SK-N-SH treated with all-trans-retinoic acid at 6 μM for 48 hours (cell line): ENCODE measurements at regions not wholly inside any gene's neighbourhood (a gene's known extent, or its start where the extent isn't known, plus 50 kb on each side); places are given as distances from the start of the nearest gene placed in this dataset.

ENCODE experiments used
- ATAC-seq: fragments of 200-7000 bp; cut with Tn5 transposase; 3 replicates; pipeline ENCODE4 v1.9.1; 2020; ENCODE audit warnings: mild to moderate bottlenecking, moderate library complexity
- ARNTL ChIP-seq: fragments of 450-650 bp; formaldehyde crosslinking; IDR thresholded peaks from 2 replicates; pipeline ENCODE4 v1.5.0; 2020; ENCODE audit warnings: low read depth, mild to moderate bottlenecking, moderate library complexity, borderline replicate concordance
- BACH2 ChIP-seq: fragments of 250-450 bp; sonication (Bioruptor Pico); IDR thresholded peaks from 2 replicates; pipeline ENCODE4 v1.9.0; 2021; ENCODE audit warnings: mild to moderate bottlenecking, borderline replicate concordance
- CREB5 ChIP-seq: fragments of 250-450 bp; sonication (Bioruptor Pico); IDR thresholded peaks from 2 replicates; pipeline ENCODE4 v1.5.1; 2020; ENCODE audit warnings: low read depth, mild to moderate bottlenecking, moderate library complexity
- CSDC2 ChIP-seq: fragments of 250-450 bp; sonication (Bioruptor Pico); IDR thresholded peaks from 2 replicates; pipeline ENCODE4 v1.5.0; 2020; ENCODE audit warnings: mild to moderate bottlenecking, moderate library complexity
- ESRRG ChIP-seq: fragments of 250-450 bp; sonication (Bioruptor Pico); IDR thresholded peaks from 2 replicates; pipeline ENCODE4 v1.6.1; 2021; ENCODE audit warnings: mild to moderate bottlenecking
- GLIS3 ChIP-seq: fragments of 250-450 bp; sonication (Bioruptor Pico); IDR thresholded peaks from 2 replicates; pipeline ENCODE4 v1.5.0; 2020; ENCODE audit warnings: mild to moderate bottlenecking, moderate library complexity
- ISL1 ChIP-seq: fragments of 250-450 bp; sonication (Bioruptor Pico); IDR thresholded peaks from 2 replicates; pipeline ENCODE4 v2.1.2; 2022; ENCODE audit warnings: mild to moderate bottlenecking, moderate library complexity
- OSR1 ChIP-seq: fragments of 250-450 bp; sonication (Bioruptor Pico); IDR thresholded peaks from 2 replicates; pipeline ENCODE4 v1.8.0; 2022; ENCODE audit warnings: moderate library complexity, mild to moderate bottlenecking, inconsistent platforms
- PATZ1 ChIP-seq: fragments of 250-450 bp; sonication (Bioruptor Pico); IDR thresholded peaks from 2 replicates; pipeline ENCODE4 v1.8.0; 2020; ENCODE audit warnings: mild to moderate bottlenecking, moderate library complexity, borderline replicate concordance
- POU6F1 ChIP-seq: fragments of 250-450 bp; sonication (Bioruptor Pico); IDR thresholded peaks from 2 replicates; pipeline ENCODE4 v1.8.0; 2021; ENCODE audit warnings: low read depth, mild to moderate bottlenecking, moderate library complexity, borderline replicate concordance
- PPARA ChIP-seq: fragments of 250-450 bp; sonication (Bioruptor Pico); IDR thresholded peaks from 2 replicates; pipeline ENCODE4 v1.5.0; 2020; ENCODE audit warnings: mild to moderate bottlenecking, borderline replicate concordance
- RARB ChIP-seq: fragments of 250-450 bp; sonication (Bioruptor Pico); IDR thresholded peaks from 2 replicates; pipeline ENCODE4 v1.8.0; 2021; ENCODE audit warnings: mild to moderate bottlenecking, moderate library complexity
- SNAI2 ChIP-seq: fragments of 250-450 bp; sonication (Bioruptor Pico); IDR thresholded peaks from 2 replicates; pipeline ENCODE4 v1.5.0; 2020; ENCODE audit warnings: mild to moderate bottlenecking, moderate library complexity
- TCF4 ChIP-seq: fragments of 250-450 bp; sonication (Bioruptor Pico); IDR thresholded peaks from 2 replicates; pipeline ENCODE4 v1.8.0; 2021; ENCODE audit warnings: mild to moderate bottlenecking, moderate library complexity, borderline replicate concordance
- TOX ChIP-seq: fragments of 250-450 bp; sonication (Bioruptor Pico); IDR thresholded peaks from 2 replicates; pipeline ENCODE4 v1.8.0; 2021; ENCODE audit warnings: mild to moderate bottlenecking, moderate library complexity, borderline replicate concordance
- TSHZ2 ChIP-seq: fragments of 250-450 bp; sonication (Bioruptor Pico); IDR thresholded peaks from 2 replicates; pipeline ENCODE4 v1.5.0; 2020; ENCODE audit warnings: mild to moderate bottlenecking, moderate library complexity
- ZFP3 ChIP-seq: fragments of 250-450 bp; sonication (Bioruptor Pico); IDR thresholded peaks from 2 replicates; pipeline ENCODE4 v1.5.0; 2020; ENCODE audit warnings: mild to moderate bottlenecking, moderate library complexity
- ZFP30 ChIP-seq: fragments of 450-650 bp; formaldehyde crosslinking; IDR thresholded peaks from 2 replicates; pipeline ENCODE4 v1.5.0; 2022; ENCODE audit warnings: mild to moderate bottlenecking, moderate library complexity
- ZNF565 ChIP-seq: fragments of 450-650 bp; formaldehyde crosslinking; conservative IDR thresholded peaks from 2 replicates; pipeline ENCODE4 v1.5.0; 2020; ENCODE audit warnings: low read depth, mild to moderate bottlenecking, moderate library complexity
- ZNF70 ChIP-seq: fragments of 450-650 bp; formaldehyde crosslinking; IDR thresholded peaks from 2 replicates; pipeline ENCODE4 v1.5.0; 2020; ENCODE audit warnings: mild to moderate bottlenecking, moderate library complexity
- ZNF8 ChIP-seq: fragments of 450-650 bp; formaldehyde crosslinking; IDR thresholded peaks from 2 replicates; pipeline ENCODE4 v1.5.0; 2020; ENCODE audit warnings: mild to moderate bottlenecking, moderate library complexity

GRCh38 chr12:86597431-86597830, 341.2 kb upstream of the MGAT4C start (continued):
- TF ChIP-seq PATZ1 (no peak), ESRRG (CRISPR knock-in tag) (no peak), ZNF70 (CRISPR knock-in tag) (no peak), SNAI2 (no peak), ZNF565 (CRISPR knock-in tag) (no peak), ZFP3 (CRISPR knock-in tag) (no peak), CSDC2 (CRISPR knock-in tag) (no peak), ARNTL (CRISPR knock-in tag) (no peak), CREB5 (CRISPR knock-in tag) (no peak), OSR1 (CRISPR knock-in tag) (no peak), ZFP30 (CRISPR knock-in tag) (no peak)

GRCh38 chr12:86590296-86590695, 334.1 kb upstream of the MGAT4C start:
- no peak for TF ChIP-seq SNAI2
- TF ChIP-seq RARB (CRISPR knock-in tag), result no peak
- no peak for TF ChIP-seq BACH2 (CRISPR knock-in tag)
- TF ChIP-seq ZFP30 (CRISPR knock-in tag), result no peak
- TF ChIP-seq ESRRG (CRISPR knock-in tag), result no peak
- no peak for TF ChIP-seq ZNF565 (CRISPR knock-in tag)
- no peak for TF ChIP-seq POU6F1 (CRISPR knock-in tag)
- no peak for TF ChIP-seq TCF4 (CRISPR knock-in tag)
- no peak for TF ChIP-seq GLIS3 (CRISPR knock-in tag)
- no peak for TF ChIP-seq ISL1 (CRISPR knock-in tag)
- no peak for TF ChIP-seq TSHZ2
- no peak for TF ChIP-seq OSR1 (CRISPR knock-in tag)
- TF ChIP-seq ZNF70 (CRISPR knock-in tag), result no peak
- no peak for TF ChIP-seq ZNF8 (CRISPR knock-in tag)
- no peak for TF ChIP-seq TOX
- ATAC-seq, result no peak

- TF ChIP-seq POU6F1 (CRISPR knock-in tag), result no peak
- TF ChIP-seq ZFP3 (CRISPR knock-in tag), result no peak
- TF ChIP-seq TOX, result no peak
- no peak for TF ChIP-seq RARB (CRISPR knock-in tag)
- TF ChIP-seq ISL1 (CRISPR knock-in tag), result no peak
- TF ChIP-seq TSHZ2, result no peak
- no peak for TF ChIP-seq ZFP30 (CRISPR knock-in tag)
- no peak for TF ChIP-seq PPARA (CRISPR knock-in tag)
- TF ChIP-seq PATZ1, result no peak
- no peak for TF ChIP-seq ESRRG (CRISPR knock-in tag)
- no peak for TF ChIP-seq CSDC2 (CRISPR knock-in tag)
- no peak for ATAC-seq
Observed at GRCh38 chr12:86574143-86574542, 318.0 kb upstream of the MGAT4C start.
